Tibial nerve (tissue), 4 donors: ENCODE measurements at regions not wholly inside any gene's neighbourhood (a gene's known extent, or its start where the extent isn't known, plus 50 kb on each side); places are given as distances from the start of the nearest gene placed in this dataset.

Source experiments
- DNase-seq, 2 donors: peaks; one replicate each; pipeline ENCODE4 v3.0.0-alpha.2; 2019; ENCODE audit warnings: low spot score in 2 of 2
- H3K27ac ChIP-seq, 4 donors: fragments of 200-600 bp; sonication (generic) in 3 of 4; one replicate each; pipeline ENCODE4 v1.5.1; 2017 to 2019; ENCODE audit warnings: mild to moderate bottlenecking in 1 of 4
- H3K27me3 ChIP-seq, 2 donors: fragments of 200-600 bp; sonication (generic) in 1 of 2; one replicate each; pipeline versions ENCODE4 v1.5.1 to v1.6.0; 2017 to 2019
- H3K36me3 ChIP-seq, 3 donors: fragments of 200-600 bp; sonication (generic); one replicate each; pipeline ENCODE4 v1.5.1; 2018 to 2019
- H3K4me1 ChIP-seq, 4 donors: fragments of 200-600 bp; sonication (generic) in 3 of 4; one replicate each; pipeline ENCODE4 v1.5.1; 2017 to 2019
- H3K4me3 ChIP-seq, 4 donors: fragments of 200-600 bp; sonication (generic) in 3 of 4; one replicate each; pipeline ENCODE4 v1.5.1; 2017 to 2019; ENCODE audit warnings: mild to moderate bottlenecking in 1 of 4, moderate library complexity in 1 of 4
- H3K9me3 ChIP-seq, 4 donors: fragments of 200-600 bp; sonication (generic) in 3 of 4; one replicate each; pipeline ENCODE4 v1.5.1; 2017 to 2019
- CTCF ChIP-seq, 5 experiments: fragments of 200-600 bp in 3 of 5; fragments of 450-650 bp in 2 of 5; sonication (generic) in 3 of 5; IDR thresholded peaks; one replicate each; pipeline ENCODE4 v1.5.1; 2016 to 2019; ENCODE audit warnings: antibody characterized with exemption in 5 of 5, mild to moderate bottlenecking in 3 of 5, moderate library complexity in 2 of 5
- EP300 ChIP-seq, 2 donors: sonication (generic); formaldehyde crosslinking; IDR thresholded peaks; one replicate each; pipeline ENCODE4 v1.6.1; 2017; ENCODE audit warnings: antibody characterized with exemption in 2 of 2, mild to moderate bottlenecking in 1 of 2
- POLR2A ChIP-seq, 2 donors: fragments of 450-650 bp; IDR thresholded peaks; one replicate each; pipeline ENCODE4 v1.6.1; 2017; ENCODE audit warnings: antibody characterized with exemption in 2 of 2, mild to moderate bottlenecking in 2 of 2, moderate library complexity in 2 of 2
- WGBS, 2 donors: methylation state at CpG; one replicate each; pipeline ENCODE4 v1.1.5; 2018; 5-methylcytosine and 5-hydroxymethylcytosine counted together

GRCh38 chr4:92175250-92175649 is 128.5 kb upstream of the GRID2 start:
- H3K27ac ChIP-seq = no peak overlapping the region
- no peaks in the 10 kb centered on the region for H3K4me1 ChIP-seq
- H3K4me3 ChIP-seq = no peak overlapping the region
- 60 to 69% methylated on average over 1 of the region's 1 CpG for WGBS, 2 donors
- H3K36me3 ChIP-seq = no peaks in the 10 kb centered on the region
- TF ChIP-seq EP300 (IDR thresholded peaks at IDR 0.05) (no peak), POLR2A (IDR thresholded peaks at IDR 0.05) (no peak), CTCF (IDR thresholded peaks at IDR 0.05) (no peak)
- no peak for DNase-seq
- H3K9me3 ChIP-seq = no peaks in the 10 kb centered on the region
- no peaks in the 10 kb centered on the region for H3K27me3 ChIP-seq

- no peak for TF ChIP-seq EP300 (IDR thresholded peaks at IDR 0.05)
- no peak for TF ChIP-seq POLR2A (IDR thresholded peaks at IDR 0.05)
- Histone ChIP-seq H3K4me1 (no peaks in the 10 kb centered on the region), H3K9me3 (peaks cover 0 to 12% (median 0%) of the 10 kb centered on the region in 4 donors), H3K36me3 (no peaks in the 10 kb centered on the region), H3K27ac (no peak overlapping the region), H3K4me3 (no peak overlapping the region), H3K27me3 (no peaks in the 10 kb centered on the region)
- WGBS, 2 donors = 94 to 96% methylated on average over 35 to 36 of the region's 36 CpGs
- no peak for DNase-seq
Observed at GRCh38 chr4:92182006-92182735, 121.6 kb upstream of the GRID2 start.

- Histone ChIP-seq H3K36me3 (no peaks in the 10 kb centered on the region), H3K9me3 (peaks cover 0 to 12% (median 0%) of the 10 kb centered on the region in 4 donors), H3K4me1 (no peaks in the 10 kb centered on the region), H3K27ac (no peak overlapping the region), H3K27me3 (no peaks in the 10 kb centered on the region), H3K4me3 (no peak overlapping the region)
- 95% methylated on average over 28 to 31 of the region's 33 CpGs for WGBS, 2 donors
- DNase-seq = no peak
- TF ChIP-seq EP300 (IDR thresholded peaks at IDR 0.05) = no peak
Observed at GRCh38 chr4:92182736-92183407, 120.9 kb upstream of the GRID2 start.

- Histone ChIP-seq H3K9me3 (peaks cover 0 to 12% (median 0%) of the 10 kb centered on the region in 4 donors), H3K4me3 (no peak overlapping the region), H3K27me3 (no peaks in the 10 kb centered on the region), H3K27ac (no peak overlapping the region), H3K4me1 (no peaks in the 10 kb centered on the region), H3K36me3 (no peaks in the 10 kb centered on the region)
- WGBS, 2 donors = 95 to 97% methylated on average over 13 of the region's 13 CpGs
- DNase-seq = no peak
- TF ChIP-seq EP300 (IDR thresholded peaks at IDR 0.05) = no peak
- no peak for TF ChIP-seq CTCF (IDR thresholded peaks at IDR 0.05)
- no peak for TF ChIP-seq POLR2A (IDR thresholded peaks at IDR 0.05)
Observed at GRCh38 chr4:92183825-92184224, 119.9 kb upstream of the GRID2 start.

- no peaks in the 10 kb centered on the region for H3K4me1 ChIP-seq
- no peak overlapping the region for H3K4me3 ChIP-seq
- TF ChIP-seq CTCF (IDR thresholded peaks at IDR 0.05) (no peak), POLR2A (IDR thresholded peaks at IDR 0.05) (no peak), EP300 (IDR thresholded peaks at IDR 0.05) (no peak)
- 63% methylated on average over 2 of the region's 2 CpGs for WGBS, 2 donors
- peaks cover 0 to 12% (median 0%) of the 10 kb centered on the region in 4 donors for H3K9me3 ChIP-seq
- H3K27ac ChIP-seq = no peak overlapping the region
- H3K27me3 ChIP-seq = no peaks in the 10 kb centered on the region
- H3K36me3 ChIP-seq = no peaks in the 10 kb centered on the region
- no peak for DNase-seq
Observed at GRCh38 chr4:92184566-92184965, 119.2 kb upstream of the GRID2 start.

- TF ChIP-seq CTCF (IDR thresholded peaks at IDR 0.05) (no peak), EP300 (IDR thresholded peaks at IDR 0.05) (no peak), POLR2A (IDR thresholded peaks at IDR 0.05) (no peak)
- peaks cover 0 to 12% (median 0%) of the 10 kb centered on the region in 4 donors for H3K9me3 ChIP-seq
- no peaks in the 10 kb centered on the region for H3K4me1 ChIP-seq
- no peaks in the 10 kb centered on the region for H3K27me3 ChIP-seq
- no peak overlapping the region for H3K27ac ChIP-seq
- DNase-seq = no peak
- H3K4me3 ChIP-seq = no peak overlapping the region
- 94 to 97% methylated on average over 2 of the region's 2 CpGs for WGBS, 2 donors
- no peaks in the 10 kb centered on the region for H3K36me3 ChIP-seq
Observed at GRCh38 chr4:92186239-92186638, 117.5 kb upstream of the GRID2 start.
